A549 (cell line): ENCODE measurements at regions not wholly inside any gene's neighbourhood (a gene's known extent, or its start where the extent isn't known, plus 50 kb on each side); places are given as distances from the start of the nearest gene placed in this dataset.

Experiments
- ATAC-seq, 2 experiments: fragments of 200-7000 bp in 1 of 2; fragments of >200 bp in 1 of 2; cut with Nextera tagmentation in 1 of 2; cut with Tn5 transposase in 1 of 2; 3 replicates each; pipeline versions ENCODE4 v1.8.0 to v1.9.1; 2018 to 2020; ENCODE audit warnings: mild to moderate bottlenecking in 1 of 2, moderate library complexity in 1 of 2
- CTCF ChIA-PET: fragments of 300-600 bp; sonication (Branson Sonifier 250); formaldehyde crosslinking; extraction: SDS; loops from one replicate; lab custom pipeline; 2021; ENCODE audit warnings: antibody characterized with exemption, inconsistent platforms; lab: Yijun Ruan, JAX
- POLR2A ChIA-PET: fragments of 350-600 bp; formaldehyde crosslinking; extraction: SDS; loops from one replicate; lab custom pipeline; 2021; ENCODE audit warnings: antibody characterized with exemption, inconsistent platforms; lab: Yijun Ruan, JAX
- DNase-seq, 2 experiments: peaks; one replicate each; pipeline versions ENCODE4 v3.0.0 to v3.0.0-alpha.2; 2011 to 2016; ENCODE audit warnings: low read depth in 1 of 2, low spot score in 1 of 2
- FAIRE-seq: peaks from 2 replicates; lab custom pipeline; 2011; peaks lifted over from hg19 to GRCh38; lab: Jason Lieb, UNC
- H3K27ac ChIP-seq, 2 experiments: fragments of >200 bp; sonication (Bioruptor Twin); formaldehyde crosslinking; 3 replicates each; pipeline ENCODE4 v1.5.1; 2016 to 2017
- H3K4me1 ChIP-seq: fragments of >200 bp; sonication (Bioruptor Twin); formaldehyde crosslinking; 3 replicates; pipeline ENCODE4 v1.6.1; 2016
- H3K4me2 ChIP-seq: fragments of >200 bp; sonication (Bioruptor Twin); formaldehyde crosslinking; 3 replicates; pipeline ENCODE4 v1.6.1; 2016
- H3K4me3 ChIP-seq: fragments of >200 bp; sonication (Bioruptor Twin); formaldehyde crosslinking; 3 replicates; pipeline ENCODE4 v1.5.1; 2016
- H3K9me3 ChIP-seq: fragments of >200 bp; sonication (Bioruptor Twin); formaldehyde crosslinking; 3 replicates; pipeline ENCODE4 v1.6.1; 2016
- CBX8 ChIP-seq: fragments of 200-600 bp; sonication (generic); IDR thresholded peaks from 2 replicates; pipeline ENCODE4 v1.6.1; 2016
- CHD2 ChIP-seq: fragments of 150-350 bp; IDR thresholded peaks from 2 replicates; pipeline ENCODE4 v1.6.1; 2014; ENCODE audit warnings: low read length; ENCODE audit not compliant: partially characterized antibody
- CTCF ChIP-seq: fragments of >200 bp; sonication (Bioruptor Twin); formaldehyde crosslinking; IDR thresholded peaks from 3 replicates; pipeline ENCODE4 v1.5.1; 2016
- EHMT2 ChIP-seq: fragments of 200-600 bp; sonication (generic); IDR thresholded peaks from 2 replicates; pipeline ENCODE4 v1.6.1; 2016; ENCODE audit warnings: antibody characterized with exemption, low read depth, mild to moderate bottlenecking, moderate library complexity
- ELK1 ChIP-seq: fragments of 150-350 bp; IDR thresholded peaks from 2 replicates; pipeline ENCODE4 v1.6.1; 2014; ENCODE audit warnings: low read depth, mild to moderate bottlenecking, low read length
- EP300 ChIP-seq, 2 experiments: fragments of >200 bp; sonication (Bioruptor Twin); formaldehyde crosslinking; IDR thresholded peaks; 2 replicates in 1 of 2; 3 replicates in 1 of 2; pipeline ENCODE4 v1.6.1; 2016 to 2017
- FOXS1 ChIP-seq: fragments of 250-450 bp; sonication (Bioruptor Pico); IDR thresholded peaks from 2 replicates; pipeline ENCODE4 v1.5.0; 2020; ENCODE audit warnings: mild to moderate bottlenecking, moderate library complexity
- HDAC2 ChIP-seq: fragments of 200-600 bp; sonication (generic); IDR thresholded peaks from 2 replicates; pipeline ENCODE4 v1.6.1; 2016
- HOXA7 ChIP-seq: fragments of 250-450 bp; sonication (Bioruptor Pico); IDR thresholded peaks from 2 replicates; pipeline ENCODE4 v1.5.0; 2020; ENCODE audit warnings: mild to moderate bottlenecking, moderate library complexity
- HOXB13 ChIP-seq: fragments of 250-450 bp; sonication (Bioruptor Pico); IDR thresholded peaks from 2 replicates; pipeline ENCODE4 v1.5.0; 2020; ENCODE audit warnings: low read depth, mild to moderate bottlenecking, moderate library complexity
- KDM1A ChIP-seq: fragments of 200-600 bp; sonication (generic); IDR thresholded peaks from 2 replicates; pipeline ENCODE4 v1.6.1; 2016; ENCODE audit warnings: low read depth, mild to moderate bottlenecking
- MAFK ChIP-seq: fragments of 450-650 bp; IDR thresholded peaks from 2 replicates; pipeline ENCODE4 v1.6.1; 2014; ENCODE audit not compliant: partially characterized antibody
- MYC ChIP-seq: IDR thresholded peaks from 2 replicates; pipeline ENCODE4 v1.6.1; 2012; ENCODE audit warnings: mild to moderate bottlenecking, inconsistent platforms, low read length, improper control_type of control experiment, borderline replicate concordance
- NR3C1 ChIP-seq: fragments of >200 bp; sonication (Bioruptor Twin); formaldehyde crosslinking; IDR thresholded peaks from 3 replicates; pipeline ENCODE4 v1.6.1; 2017
- PBX3 ChIP-seq: IDR thresholded peaks from 2 replicates; pipeline ENCODE4 v1.6.1; 2012
- RAD21 ChIP-seq, 2 experiments: fragments of >200 bp in 1 of 2; sonication (Bioruptor Twin) in 1 of 2; formaldehyde crosslinking in 1 of 2; IDR thresholded peaks in 1 of 2; conservative IDR thresholded peaks in 1 of 2; 2 replicates in 1 of 2; 3 replicates in 1 of 2; pipeline ENCODE4 v1.6.1; 2012 to 2018; ENCODE audit warnings: inconsistent platforms in 1 of 2
- RARB ChIP-seq: fragments of 250-450 bp; sonication (Bioruptor Pico); IDR thresholded peaks from 2 replicates; pipeline ENCODE4 v1.8.0; 2021; ENCODE audit warnings: mild to moderate bottlenecking, moderate library complexity
- RCOR1 ChIP-seq: fragments of 150-350 bp; IDR thresholded peaks from 2 replicates; pipeline ENCODE4 v1.6.1; 2014; ENCODE audit warnings: antibody characterized with exemption, low read length, low read depth
- REST ChIP-seq: fragments of 200-600 bp; sonication (generic); IDR thresholded peaks from 2 replicates; pipeline ENCODE4 v1.6.1; 2016; ENCODE audit warnings: antibody characterized with exemption, mild to moderate bottlenecking, moderate library complexity
- RFX5 ChIP-seq: fragments of 450-650 bp; IDR thresholded peaks from 2 replicates; pipeline ENCODE4 v1.7.1; 2014; ENCODE audit warnings: antibody characterized with exemption, mild to moderate bottlenecking, moderate library complexity
- TP53 ChIP-seq: fragments of 250-450 bp; sonication (Bioruptor Pico); IDR thresholded peaks from 2 replicates; pipeline ENCODE4 v1.5.0; 2021; ENCODE audit warnings: mild to moderate bottlenecking, moderate library complexity
- ZNF302 ChIP-seq: fragments of 250-450 bp; sonication (Bioruptor Pico); IDR thresholded peaks from 2 replicates; pipeline ENCODE4 v1.9.0; 2021; ENCODE audit warnings: inconsistent platforms, mild to moderate bottlenecking, moderate library complexity
- WGBS: methylation state at CpG from one replicate; pipeline ENCODE4 v1.1.6; 2017; ENCODE audit errors: missing lambda C conversion rate; 5-methylcytosine and 5-hydroxymethylcytosine counted together

GRCh38 chr13:44058624-44059215, 179.0 kb downstream of the LACC1 start:
- FAIRE-seq (no peak), ATAC-seq (no peak), DNase-seq (no peak)
- peaks cover 9% of the 10 kb centered on the region for H3K4me1 ChIP-seq
- no peak overlapping the region for H3K27ac ChIP-seq
- ChIA-PET POLR2A (no interaction called here), CTCF (no interaction called here)
- H3K9me3 ChIP-seq: no peaks in the 10 kb centered on the region
- 67% methylated on average over 1 of the region's 1 CpG for WGBS
- no peak overlapping the region for H3K4me2 ChIP-seq
- H3K4me3 ChIP-seq: no peak overlapping the region
- TF ChIP-seq ZNF302 (CRISPR knock-in tag) (no peak), PBX3 (no peak), TP53 (CRISPR knock-in tag) (no peak), CHD2 (no peak), REST (no peak), MAFK (no peak), RFX5 (no peak), RAD21 (conservative IDR thresholded peaks at IDR 0.05 in 1 of 2, IDR thresholded peaks at IDR 0.05 in 1 of 2) (no peak), EP300 (IDR thresholded peaks at IDR 0.05) (no peak), FOXS1 (CRISPR knock-in tag) (no peak), HOXB13 (no peak), RCOR1 (no peak), CTCF (no peak), CBX8 (no peak), KDM1A (no peak)
- TF ChIP-seq, all 56 proteins: peak for 0

GRCh38 chr13:44061876-44062275, 182.2 kb downstream of the LACC1 start:
- no peaks in the 10 kb centered on the region for H3K9me3 ChIP-seq
- no peak for ATAC-seq
- H3K4me3 ChIP-seq: no peak overlapping the region
- FAIRE-seq: no peak
- POLR2A ChIA-PET: no interaction called here
- TF ChIP-seq CBX8 (no peak), NR3C1 (no peak), HOXA7 (CRISPR knock-in tag) (no peak), CHD2 (no peak), EHMT2 (no peak), EP300 (IDR thresholded peaks at IDR 0.05) (no peak), CTCF (no peak), RARB (CRISPR knock-in tag) (no peak), RFX5 (no peak), HDAC2 (no peak), ELK1 (no peak), MYC (no peak)
- no peaks in the 10 kb centered on the region for H3K4me1 ChIP-seq
- WGBS: 92% methylated on average over 3 of the region's 3 CpGs
- no peak overlapping the region for H3K27ac ChIP-seq
- no peak overlapping the region for H3K4me2 ChIP-seq
- DNase-seq: no peak
- CTCF ChIA-PET: no interaction called here
